NB4 (cell line): ENCODE measurements at regions not wholly inside any gene's neighbourhood (a gene's known extent, or its start where the extent isn't known, plus 50 kb on each side); places are given as distances from the start of the nearest gene placed in this dataset.

Experiments used
- MAX ChIP-seq: IDR thresholded peaks from 2 replicates; pipeline ENCODE4 v1.6.1; 2011; ENCODE audit warnings: low read depth, low read length
- MYC ChIP-seq: IDR thresholded peaks from 2 replicates; pipeline ENCODE4 v1.6.1; 2011; ENCODE audit warnings: low read depth, low read length
- POLR2A ChIP-seq: IDR thresholded peaks from 2 replicates; pipeline ENCODE4 v1.6.1; 2011; ENCODE audit warnings: mild to moderate bottlenecking; ENCODE audit not compliant: insufficient read length; ENCODE audit errors: extremely low read depth
- TF ChIP-seq, protein P1 (sequence below): IDR thresholded peaks from one replicate; pipeline ENCODE4 v1.5.1; 2012; ENCODE audit warnings: low read depth, low read length

DNA sequence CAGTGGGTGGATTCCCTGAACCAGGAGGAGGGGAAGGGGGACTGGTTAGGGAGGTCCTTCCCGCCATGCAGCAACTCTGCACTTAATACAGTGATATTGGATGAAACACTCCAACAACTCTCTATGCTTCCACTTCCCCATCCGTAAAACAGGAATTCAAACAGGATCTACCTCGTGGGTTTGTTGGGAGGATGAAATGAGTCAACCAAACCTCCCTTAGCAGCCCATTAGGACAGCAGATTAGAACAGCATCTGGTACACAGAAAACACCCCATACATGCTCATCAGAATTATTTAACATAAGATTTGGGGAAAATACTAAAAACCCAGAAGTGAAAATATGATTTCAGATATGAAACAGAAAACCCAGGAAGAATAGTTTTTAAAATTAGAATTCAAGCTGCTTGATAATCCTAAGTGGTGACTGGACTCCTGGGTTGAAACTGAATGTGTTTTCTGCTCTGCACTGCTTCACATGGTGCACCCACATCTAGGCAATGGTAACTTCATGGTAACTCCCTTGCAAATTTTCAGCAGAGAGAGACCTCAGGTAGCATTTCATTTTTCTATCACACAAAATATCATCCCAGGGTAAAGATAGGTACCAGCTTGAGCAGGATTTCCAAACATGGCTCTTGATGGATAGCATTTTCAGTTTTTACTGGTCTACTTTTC, 326.8 kb upstream of the FRG2C start:
- TF ChIP-seq POLR2A (no peak), MAX (no peak), MYC (no peak)
- TF ChIP-seq, protein P1, sequence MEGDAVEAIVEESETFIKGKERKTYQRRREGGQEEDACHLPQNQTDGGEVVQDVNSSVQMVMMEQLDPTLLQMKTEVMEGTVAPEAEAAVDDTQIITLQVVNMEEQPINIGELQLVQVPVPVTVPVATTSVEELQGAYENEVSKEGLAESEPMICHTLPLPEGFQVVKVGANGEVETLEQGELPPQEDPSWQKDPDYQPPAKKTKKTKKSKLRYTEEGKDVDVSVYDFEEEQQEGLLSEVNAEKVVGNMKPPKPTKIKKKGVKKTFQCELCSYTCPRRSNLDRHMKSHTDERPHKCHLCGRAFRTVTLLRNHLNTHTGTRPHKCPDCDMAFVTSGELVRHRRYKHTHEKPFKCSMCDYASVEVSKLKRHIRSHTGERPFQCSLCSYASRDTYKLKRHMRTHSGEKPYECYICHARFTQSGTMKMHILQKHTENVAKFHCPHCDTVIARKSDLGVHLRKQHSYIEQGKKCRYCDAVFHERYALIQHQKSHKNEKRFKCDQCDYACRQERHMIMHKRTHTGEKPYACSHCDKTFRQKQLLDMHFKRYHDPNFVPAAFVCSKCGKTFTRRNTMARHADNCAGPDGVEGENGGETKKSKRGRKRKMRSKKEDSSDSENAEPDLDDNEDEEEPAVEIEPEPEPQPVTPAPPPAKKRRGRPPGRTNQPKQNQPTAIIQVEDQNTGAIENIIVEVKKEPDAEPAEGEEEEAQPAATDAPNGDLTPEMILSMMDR = no peak
